Pancreas (tissue), 10 donors: ENCODE measurements at regions not wholly inside any gene's neighbourhood (a gene's known extent, or its start where the extent isn't known, plus 50 kb on each side); places are given as distances from the start of the nearest gene placed in this dataset.

Experiments used
- ATAC-seq, 4 donors: fragments of 200-7000 bp; cut with Tn5 transposase; one replicate each; pipeline versions ENCODE4 v1.8.0 to v1.9.1; 2020; ENCODE audit warnings: mild to moderate bottlenecking in 4 of 4, moderate library complexity in 4 of 4
- DNase-seq, 6 donors: peaks; one replicate each; pipeline ENCODE4 v3.0.0-alpha.2; 2020
- FAIRE-seq: peaks from 2 replicates; lab custom pipeline; 2012; peaks lifted over from hg19 to GRCh38; lab: Jason Lieb, UNC
- H3K27ac ChIP-seq, 4 donors: fragments of 200-600 bp; sonication (generic); 1 replicate in 3 of 4; 2 replicates in 1 of 4; pipeline versions ENCODE4 v1.5.0 to v1.8.0; 2020
- H3K27me3 ChIP-seq, 4 donors: fragments of 200-600 bp; one replicate each; pipeline ENCODE4 v1.8.0; 2021
- H3K36me3 ChIP-seq, 3 donors: fragments of 200-600 bp; sonication (generic) in 1 of 3; one replicate each; pipeline versions ENCODE4 v1.5.0 to v1.8.0; 2020 to 2021
- H3K4me1 ChIP-seq, 3 donors: fragments of 200-600 bp; one replicate each; pipeline ENCODE4 v1.8.0; 2021
- H3K4me3 ChIP-seq, 4 donors: fragments of 200-600 bp; sonication (generic) in 2 of 4; one replicate each; pipeline versions ENCODE4 v1.5.0 to v1.8.0; 2020 to 2021
- H3K9me3 ChIP-seq, 4 donors: fragments of 200-600 bp; one replicate each; pipeline ENCODE4 v1.8.0; 2021
- WGBS, 2 donors: extraction: QIAGEN DNeasy Blood & Tissue Kit; methylation state at CpG; one replicate each; pipeline ENCODE4 v1.1.7; 2013; 5-methylcytosine and 5-hydroxymethylcytosine counted together
- intact Hi-C, 3 donors: fragments of 100-400 bp; cut with DNase I; formaldehyde crosslinking; loops; one replicate each; pipeline versions ENCODE4 v1.11.1 to v1.14.2; 2022
- TF ChIP-seq, protein P1 (sequence below), 4 donors: fragments of 200-600 bp; sonication (generic) in 3 of 4; IDR thresholded peaks; one replicate each; pipeline versions ENCODE4 v1.5.0 to v1.8.0; 2021; ENCODE audit warnings: antibody characterized with exemption in 4 of 4
- donor health status: healthy with polysubstance abuse.
- donor health status: DM: no; HTN: no; CAD: no; lungs with moderate emphysema.
- donor health status: DM: no; HTN: no; CAD: no.
- donor health status: control.
- donor health status: control.
- donor health status: Bipolar disorder and iron deficiency.
- donor health status: DM: yes; HTN: yes; CAD: no.
- donor health status: DM: no; HTN: no; CAD: no.
- donor health status: DM: no; HTN: no; CAD: no.
- donor health status: DM: yes; HTN: yes; CAD: no.

DNA sequence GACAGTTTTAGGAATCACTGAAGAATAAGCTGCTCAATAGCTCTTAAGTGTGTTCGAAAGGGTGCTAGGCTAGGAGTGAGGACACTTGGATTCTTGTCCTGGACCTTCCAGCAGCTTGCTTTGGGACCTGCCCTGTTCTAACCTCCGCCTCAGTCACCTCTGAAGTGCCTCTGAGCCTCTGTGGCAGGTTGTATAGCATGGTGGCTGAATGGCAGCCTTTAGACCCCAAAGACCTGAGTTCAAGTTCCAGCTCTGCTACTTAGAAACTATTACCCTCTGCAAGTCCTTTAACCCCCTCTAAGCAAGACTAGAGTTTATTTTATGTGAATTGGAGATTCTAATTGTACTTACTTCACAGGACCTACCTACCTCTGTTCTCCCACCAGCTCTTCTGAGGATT lies 81.5 kb downstream of the RRAGC start:
- no peak for FAIRE-seq

GRCh38 chr1:38777464-38777957 lies 82.1 kb downstream of the RRAGC start:
- intact Hi-C loops, result no loop called here
- ATAC-seq (no peak), DNase-seq (no peak), FAIRE-seq (no peak)
- Histone ChIP-seq H3K36me3 (no peaks in the 10 kb centered on the region), H3K27me3 (peaks cover 0 to 26% (median 0%) of the 10 kb centered on the region in 4 donors), H3K4me1 (no peaks in the 10 kb centered on the region), H3K9me3 (no peaks in the 10 kb centered on the region), H3K4me3 (no peak overlapping the region), H3K27ac (no peak overlapping the region)
- TF ChIP-seq, protein P1, sequence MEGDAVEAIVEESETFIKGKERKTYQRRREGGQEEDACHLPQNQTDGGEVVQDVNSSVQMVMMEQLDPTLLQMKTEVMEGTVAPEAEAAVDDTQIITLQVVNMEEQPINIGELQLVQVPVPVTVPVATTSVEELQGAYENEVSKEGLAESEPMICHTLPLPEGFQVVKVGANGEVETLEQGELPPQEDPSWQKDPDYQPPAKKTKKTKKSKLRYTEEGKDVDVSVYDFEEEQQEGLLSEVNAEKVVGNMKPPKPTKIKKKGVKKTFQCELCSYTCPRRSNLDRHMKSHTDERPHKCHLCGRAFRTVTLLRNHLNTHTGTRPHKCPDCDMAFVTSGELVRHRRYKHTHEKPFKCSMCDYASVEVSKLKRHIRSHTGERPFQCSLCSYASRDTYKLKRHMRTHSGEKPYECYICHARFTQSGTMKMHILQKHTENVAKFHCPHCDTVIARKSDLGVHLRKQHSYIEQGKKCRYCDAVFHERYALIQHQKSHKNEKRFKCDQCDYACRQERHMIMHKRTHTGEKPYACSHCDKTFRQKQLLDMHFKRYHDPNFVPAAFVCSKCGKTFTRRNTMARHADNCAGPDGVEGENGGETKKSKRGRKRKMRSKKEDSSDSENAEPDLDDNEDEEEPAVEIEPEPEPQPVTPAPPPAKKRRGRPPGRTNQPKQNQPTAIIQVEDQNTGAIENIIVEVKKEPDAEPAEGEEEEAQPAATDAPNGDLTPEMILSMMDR (IDR thresholded peaks at IDR 0.05), result no peak
- 53 to 54% methylated on average over 6 of the region's 6 CpGs for WGBS, 2 donors

More for the DNA sequence above, 81.5 kb downstream of the RRAGC start:
- no peaks in the 10 kb centered on the region for H3K4me1 ChIP-seq
- DNase-seq, result no peak
- TF ChIP-seq, protein P1 (IDR thresholded peaks at IDR 0.05), result no peak
- no peak overlapping the region for H3K4me3 ChIP-seq
- ATAC-seq, result no peak
- H3K36me3 ChIP-seq, result no peaks in the 10 kb centered on the region
- WGBS, 2 donors, result 48 to 50% methylated on average over 2 of the region's 2 CpGs
- intact Hi-C loops, result no loop called here
- peaks cover 0 to 28% (median 0%) of the 10 kb centered on the region in 4 donors for H3K27me3 ChIP-seq
- H3K9me3 ChIP-seq, result no peaks in the 10 kb centered on the region
- H3K27ac ChIP-seq, result no peak overlapping the region

- FAIRE-seq, result no peak
- H3K4me3 ChIP-seq, result no peak overlapping the region
- intact Hi-C loops, result no loop called here
- no peak overlapping the region for H3K27ac ChIP-seq
- ATAC-seq, result no peak
- no peaks in the 10 kb centered on the region for H3K36me3 ChIP-seq
- TF ChIP-seq, protein P1 (IDR thresholded peaks at IDR 0.05), result no peak
- H3K4me1 ChIP-seq, result no peaks in the 10 kb centered on the region
- H3K9me3 ChIP-seq, result no peaks in the 10 kb centered on the region
- DNase-seq, result no peak
- peaks cover 0 to 18% (median 0%) of the 10 kb centered on the region in 4 donors for H3K27me3 ChIP-seq
Observed at GRCh38 chr1:38776466-38777065, 83.0 kb downstream of the RRAGC start.

DNA sequence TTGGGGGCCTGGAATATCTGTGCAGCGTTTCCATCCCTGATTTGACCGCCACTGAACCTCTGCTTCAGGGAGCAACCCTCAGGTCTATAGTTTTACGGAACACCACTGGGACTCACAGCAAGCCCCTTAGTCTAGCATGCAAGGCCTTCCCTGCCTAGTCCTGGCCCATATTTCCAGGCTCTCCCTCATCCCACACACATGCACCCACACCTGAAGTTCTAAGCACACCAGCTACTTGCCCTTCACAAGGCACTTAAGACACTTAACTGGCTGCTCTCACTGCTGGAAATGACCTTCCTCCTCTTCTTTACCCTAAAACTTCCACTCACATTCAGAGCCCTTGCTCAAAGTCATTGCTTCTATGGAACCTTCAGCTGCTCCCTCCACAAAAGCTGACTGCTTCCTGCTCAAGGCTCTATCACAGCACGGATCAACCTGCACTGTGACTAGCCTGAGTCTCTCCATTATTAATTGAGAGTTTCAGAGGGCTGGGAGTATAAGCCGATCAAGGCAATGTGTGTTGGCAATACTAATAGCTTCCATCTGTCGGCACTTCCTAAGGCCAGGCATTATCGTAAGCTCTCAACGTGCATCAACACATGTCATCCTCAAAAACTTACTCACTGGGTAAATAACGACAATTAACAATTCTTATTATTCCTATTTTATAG lies 84.3 kb downstream of the RRAGC start:
- Histone ChIP-seq H3K36me3 (no peaks in the 10 kb centered on the region), H3K27ac (no peak overlapping the region), H3K4me3 (no peak overlapping the region), H3K4me1 (no peaks in the 10 kb centered on the region), H3K9me3 (no peaks in the 10 kb centered on the region), H3K27me3 (peaks cover 0 to 7% (median 0%) of the 10 kb centered on the region in 4 donors)
- TF ChIP-seq, protein P1 (IDR thresholded peaks at IDR 0.05), result no peak
- WGBS, 2 donors, result 77 to 82% methylated on average over 9 of the region's 9 CpGs
- intact Hi-C loops, result no loop called here
- no peak for FAIRE-seq
- no peak for ATAC-seq
- DNase-seq, result no peak

- ATAC-seq (no peak), FAIRE-seq (no peak), DNase-seq (no peak)
- Histone ChIP-seq H3K27ac (no peak overlapping the region), H3K9me3 (no peaks in the 10 kb centered on the region), H3K4me1 (no peaks in the 10 kb centered on the region), H3K27me3 (no peaks in the 10 kb centered on the region), H3K4me3 (no peak overlapping the region), H3K36me3 (no peaks in the 10 kb centered on the region)
- TF ChIP-seq, protein P1 (IDR thresholded peaks at IDR 0.05), result no peak
- intact Hi-C loops, result no loop called here
- WGBS, 2 donors, result 51 to 69% methylated on average over 2 of the region's 2 CpGs
Observed at GRCh38 chr1:38773483-38773882, 86.1 kb downstream of the RRAGC start.
